SK-N-MC (cell line): ENCODE measurements at regions not wholly inside any gene's neighbourhood (a gene's known extent, or its start where the extent isn't known, plus 50 kb on each side); places are given as distances from the start of the nearest gene placed in this dataset.
A peak's percentile ranks its signal among the peaks of the same experiment; 100 is the strongest.
"Not testable (repeated sequence)": the region's sequence is repeated elsewhere in the genome, so short reads cannot be mapped to it uniquely, and the experiment has no call there.

ENCODE experiments used
- DNase-seq: peaks from one replicate; pipeline ENCODE4 v3.0.0-alpha.2; 2011; ENCODE audit warnings: low read depth, low spot score
- H3K27ac ChIP-seq: fragments of 200-600 bp; sonication (generic); 2 replicates; pipeline ENCODE4 v1.5.1; 2016; ENCODE audit warnings: mixed run types
- H3K36me3 ChIP-seq: fragments of 200-600 bp; sonication (generic); 2 replicates; pipeline ENCODE4 v1.6.1; 2017; ENCODE audit warnings: antibody characterized with exemption, low read length, mixed read lengths; ENCODE audit not compliant: insufficient read depth
- H3K4me3 ChIP-seq: fragments of 200-600 bp; sonication (generic); 2 replicates; pipeline ENCODE4 v1.5.1; 2016
- H3K9ac ChIP-seq: fragments of 200-600 bp; sonication (generic); 2 replicates; pipeline ENCODE4 v1.8.0; 2017; ENCODE audit warnings: mixed run types, mixed read lengths; ENCODE audit not compliant: insufficient read length
- H3K9me3 ChIP-seq: fragments of 200-600 bp; sonication (generic); 2 replicates; pipeline ENCODE4 v1.6.1; 2017; ENCODE audit warnings: low read depth, mild to moderate bottlenecking, antibody characterized with exemption, low read length, moderate library complexity, mixed read lengths
- EZH2 ChIP-seq: fragments of 200-600 bp; sonication (generic); IDR thresholded peaks from one replicate; pipeline ENCODE4 v1.6.1; 2017; ENCODE audit warnings: antibody characterized with exemption
- FOXP2 ChIP-seq: optimal IDR thresholded peaks from 2 replicates; pipeline ENCODE3; 2011; ENCODE audit warnings: mild to moderate bottlenecking, moderate library complexity; ENCODE audit not compliant: insufficient read depth; ENCODE audit errors: extremely low read length, control extremely low read depth
- POLR2AphosphoS5 ChIP-seq: IDR thresholded peaks from 2 replicates; pipeline ENCODE4 v1.6.1; 2012; ENCODE audit warnings: mild to moderate bottlenecking, low read depth, low read length, borderline replicate concordance

DNA sequence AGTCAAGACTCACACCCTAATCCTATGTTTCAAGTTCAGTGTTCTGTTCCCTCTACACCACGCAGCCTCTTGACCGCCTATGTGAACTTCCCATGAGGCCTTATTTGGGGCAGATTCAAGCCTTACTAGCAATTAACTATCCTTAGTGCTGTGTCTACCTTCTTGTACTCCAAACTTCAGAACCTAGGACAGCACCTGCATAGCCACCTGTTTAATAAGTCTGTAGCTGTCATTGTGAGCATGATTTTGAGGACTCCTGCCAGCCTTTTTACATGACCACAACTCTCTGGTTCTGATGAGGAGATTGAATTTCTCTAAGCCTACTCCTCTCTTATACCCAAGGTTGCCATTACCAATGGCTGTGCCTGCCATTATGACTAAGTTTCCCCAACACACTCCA lies 50.8 kb upstream of the PCSK1 start:
- Histone ChIP-seq H3K9ac (no peak overlapping the region), H3K9me3 (no peaks in the 10 kb centered on the region), H3K4me3 (no peak overlapping the region), H3K36me3 (no peaks in the 10 kb centered on the region), H3K27ac (no peak overlapping the region)
- peak; percentile 32 for DNase-seq
- TF ChIP-seq FOXP2, result no peak
- TF ChIP-seq EZH2, result no peak
- TF ChIP-seq POLR2AphosphoS5, result no peak

DNA sequence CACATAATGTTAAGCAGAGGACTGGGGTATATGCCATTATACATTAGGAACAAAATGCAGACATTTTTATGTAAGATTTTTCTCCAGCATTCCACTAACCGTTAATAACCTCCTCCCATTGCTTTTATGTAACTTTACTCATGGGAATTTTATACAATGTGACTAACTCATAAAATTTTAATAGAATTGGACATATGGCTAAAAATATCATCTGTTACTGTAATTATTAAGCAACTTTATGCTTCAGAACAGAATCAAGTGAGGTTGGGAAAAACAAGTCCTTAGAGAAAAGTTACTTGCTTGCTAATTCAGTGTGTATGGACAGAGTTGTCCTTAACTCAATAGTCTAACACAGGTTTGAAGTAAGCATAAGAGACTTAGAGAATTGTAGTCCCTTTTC lies 54.8 kb upstream of the PCSK1 start:
- Histone ChIP-seq H3K9ac (no peak overlapping the region), H3K4me3 (peak overlapping the region; percentile 33), H3K36me3 (no peaks in the 10 kb centered on the region), H3K9me3 (no peaks in the 10 kb centered on the region), H3K27ac (no peak overlapping the region; the same call in 1 of the 2 replicates)
- DNase-seq, result no peak
- no peak for TF ChIP-seq FOXP2
- TF ChIP-seq POLR2AphosphoS5, result no peak
- no peak for TF ChIP-seq EZH2

GRCh38 chr5:96489532-96489931 lies 56.5 kb upstream of the PCSK1 start:
- H3K9me3 ChIP-seq, result no peaks in the 10 kb centered on the region
- H3K36me3 ChIP-seq, result no peaks in the 10 kb centered on the region
- no peak overlapping the region for H3K27ac ChIP-seq
- H3K9ac ChIP-seq, result no peak overlapping the region
- TF ChIP-seq EZH2, result no peak
- no peak for TF ChIP-seq POLR2AphosphoS5
- TF ChIP-seq FOXP2, result no peak
- DNase-seq, result peak; percentile 10
- no peak overlapping the region for H3K4me3 ChIP-seq

DNA sequence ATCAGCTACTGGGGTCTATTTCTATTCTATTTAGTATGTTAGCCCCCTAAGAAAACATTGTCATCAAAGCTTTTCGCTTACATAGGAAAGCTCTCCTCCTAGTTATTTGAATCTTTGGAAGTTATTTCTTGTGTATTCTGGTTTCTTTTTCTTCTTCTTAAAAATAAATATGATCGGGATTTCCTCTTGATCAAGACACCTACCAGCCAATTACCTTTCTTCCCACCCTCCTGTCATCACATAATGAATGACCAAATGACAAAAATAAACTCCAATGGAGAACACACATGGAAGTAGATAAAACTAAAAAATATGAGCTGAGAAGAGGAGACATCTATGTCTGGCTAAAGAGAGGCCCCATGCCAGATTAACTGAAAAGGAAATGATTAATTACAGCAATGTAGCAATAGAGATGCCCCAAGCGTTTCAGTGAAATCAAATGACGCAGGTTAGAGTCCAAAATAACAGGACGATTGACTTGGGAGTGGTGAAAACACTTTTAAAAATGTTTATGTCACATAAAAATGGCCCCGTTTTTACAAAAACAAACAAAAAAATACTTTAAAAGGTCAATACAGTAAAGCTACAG lies 59.5 kb upstream of the PCSK1 start:
- no peak overlapping the region for H3K4me3 ChIP-seq
- H3K36me3 ChIP-seq, result no peaks in the 10 kb centered on the region
- H3K9ac ChIP-seq, result no peak overlapping the region
- H3K27ac ChIP-seq, result no peak overlapping the region
- no peaks in the 10 kb centered on the region for H3K9me3 ChIP-seq
- DNase-seq, result no peak
- TF ChIP-seq FOXP2, result no peak
- no peak for TF ChIP-seq EZH2
- TF ChIP-seq POLR2AphosphoS5, result no peak

- no peaks in the 10 kb centered on the region for H3K36me3 ChIP-seq
- no peak overlapping the region for H3K27ac ChIP-seq
- TF ChIP-seq FOXP2 (no peak), POLR2AphosphoS5 (no peak), EZH2 (no peak)
- no peak overlapping the region for H3K9ac ChIP-seq
- no peaks in the 10 kb centered on the region for H3K9me3 ChIP-seq
- H3K4me3 ChIP-seq, result no peak overlapping the region
- no peak for DNase-seq
These were observed 60.3 kb upstream of the PCSK1 start for GRCh38 chr5:96493219-96493790.

- H3K9me3 ChIP-seq, H3K36me3 ChIP-seq, DNase-seq, H3K4me3 ChIP-seq, H3K27ac ChIP-seq, H3K9ac ChIP-seq: not testable (repeated sequence)
These were observed 62.4 kb upstream of the PCSK1 start for GRCh38 chr5:96495412-96495811.

DNA sequence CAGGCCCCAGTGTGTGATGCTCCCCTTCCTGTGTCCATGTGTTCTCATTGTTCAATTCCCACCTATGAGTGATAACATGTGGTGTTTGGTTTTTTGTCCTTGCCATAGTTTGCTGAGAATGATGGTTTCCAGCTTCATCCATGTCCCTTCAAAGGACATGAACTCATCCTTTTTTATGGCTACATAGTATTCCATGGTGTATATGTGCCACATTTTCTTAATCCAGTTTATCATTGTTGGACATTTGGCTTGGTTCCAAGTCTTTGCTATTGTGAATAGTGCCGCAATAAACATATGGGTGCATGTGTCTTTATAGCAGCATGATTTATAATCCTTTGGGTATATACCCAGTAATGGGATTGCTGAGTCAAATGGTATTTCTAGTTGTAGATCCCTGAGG lies 64.0 kb upstream of the PCSK1 start:
- not testable (repeated sequence) for H3K36me3 ChIP-seq

GRCh38 chr5:96499753-96500345 lies 66.8 kb upstream of the PCSK1 start:
- H3K36me3 ChIP-seq, result no peaks in the 10 kb centered on the region
- no peak overlapping the region for H3K27ac ChIP-seq
- TF ChIP-seq POLR2AphosphoS5, result no peak
- no peak for TF ChIP-seq FOXP2
- TF ChIP-seq EZH2, result no peak
- no peak overlapping the region for H3K4me3 ChIP-seq
- H3K9ac ChIP-seq, result no peak overlapping the region
- DNase-seq, result no peak
- H3K9me3 ChIP-seq, result no peaks in the 10 kb centered on the region

More for the DNA sequence above, 64.0 kb upstream of the PCSK1 start:
- H3K9me3 ChIP-seq, DNase-seq, H3K4me3 ChIP-seq, H3K27ac ChIP-seq, H3K9ac ChIP-seq: not testable (repeated sequence)
